Fibroblast of villous mesenchyme (primary cell): ENCODE measurements at regions not wholly inside any gene's neighbourhood (a gene's known extent, or its start where the extent isn't known, plus 50 kb on each side); places are given as distances from the start of the nearest gene placed in this dataset.
A peak's percentile ranks its signal among the peaks of the same experiment; 100 is the strongest.

Source experiments
- DNase-seq: peaks from one replicate; pipeline ENCODE4 v3.0.0-alpha.2; 2010; ENCODE audit warnings: low read depth
- H3K4me3 ChIP-seq: 2 replicates; pipeline ENCODE4 v1.5.1; 2011; ENCODE audit warnings: low read depth, mild to moderate bottlenecking, low read length
- TF ChIP-seq, protein P1 (sequence below): IDR thresholded peaks from 2 replicates; pipeline ENCODE4 v1.5.1; 2012; ENCODE audit warnings: low read depth, mild to moderate bottlenecking, low read length; ENCODE audit not compliant: insufficient read depth

DNA sequence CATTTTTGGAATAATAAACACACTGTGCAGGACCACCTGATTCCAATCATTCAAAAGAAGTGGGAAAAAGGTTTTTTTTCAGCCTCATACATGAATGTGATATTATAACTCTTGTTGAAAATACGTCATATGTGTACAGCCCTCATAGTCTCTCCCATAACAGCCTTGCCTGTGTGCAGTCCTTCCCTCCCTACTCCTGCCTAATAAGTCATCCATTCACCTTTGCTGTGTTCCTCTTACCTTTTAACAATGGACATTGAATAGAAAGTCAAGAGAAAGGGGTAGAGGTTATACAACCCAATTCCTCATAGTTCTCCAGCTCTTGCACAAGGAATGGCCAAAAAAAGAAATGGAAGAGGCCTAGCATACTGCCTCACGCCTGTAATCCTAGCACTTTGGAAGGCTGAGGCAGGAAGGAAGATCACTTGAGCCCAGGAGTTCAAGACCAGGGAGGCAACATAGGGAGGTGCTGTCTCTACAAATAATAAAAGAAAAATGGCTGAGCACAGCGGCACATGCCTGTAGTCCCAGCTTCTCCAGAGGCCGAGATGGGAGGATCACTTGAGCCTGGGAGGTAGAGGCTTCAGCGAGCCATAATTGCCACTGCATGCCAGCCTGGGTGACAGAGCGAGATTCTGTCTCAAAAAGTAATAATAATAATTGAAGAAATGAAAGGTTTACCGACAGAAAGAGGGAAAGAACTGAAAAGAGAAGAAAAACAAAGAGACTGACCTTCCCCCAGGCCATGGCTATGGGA is 356.1 kb upstream of the KIF2A start:
- H3K4me3 ChIP-seq, result no peak overlapping the region
- TF ChIP-seq, protein P1, sequence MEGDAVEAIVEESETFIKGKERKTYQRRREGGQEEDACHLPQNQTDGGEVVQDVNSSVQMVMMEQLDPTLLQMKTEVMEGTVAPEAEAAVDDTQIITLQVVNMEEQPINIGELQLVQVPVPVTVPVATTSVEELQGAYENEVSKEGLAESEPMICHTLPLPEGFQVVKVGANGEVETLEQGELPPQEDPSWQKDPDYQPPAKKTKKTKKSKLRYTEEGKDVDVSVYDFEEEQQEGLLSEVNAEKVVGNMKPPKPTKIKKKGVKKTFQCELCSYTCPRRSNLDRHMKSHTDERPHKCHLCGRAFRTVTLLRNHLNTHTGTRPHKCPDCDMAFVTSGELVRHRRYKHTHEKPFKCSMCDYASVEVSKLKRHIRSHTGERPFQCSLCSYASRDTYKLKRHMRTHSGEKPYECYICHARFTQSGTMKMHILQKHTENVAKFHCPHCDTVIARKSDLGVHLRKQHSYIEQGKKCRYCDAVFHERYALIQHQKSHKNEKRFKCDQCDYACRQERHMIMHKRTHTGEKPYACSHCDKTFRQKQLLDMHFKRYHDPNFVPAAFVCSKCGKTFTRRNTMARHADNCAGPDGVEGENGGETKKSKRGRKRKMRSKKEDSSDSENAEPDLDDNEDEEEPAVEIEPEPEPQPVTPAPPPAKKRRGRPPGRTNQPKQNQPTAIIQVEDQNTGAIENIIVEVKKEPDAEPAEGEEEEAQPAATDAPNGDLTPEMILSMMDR, result no peak
- no peak for DNase-seq

DNA sequence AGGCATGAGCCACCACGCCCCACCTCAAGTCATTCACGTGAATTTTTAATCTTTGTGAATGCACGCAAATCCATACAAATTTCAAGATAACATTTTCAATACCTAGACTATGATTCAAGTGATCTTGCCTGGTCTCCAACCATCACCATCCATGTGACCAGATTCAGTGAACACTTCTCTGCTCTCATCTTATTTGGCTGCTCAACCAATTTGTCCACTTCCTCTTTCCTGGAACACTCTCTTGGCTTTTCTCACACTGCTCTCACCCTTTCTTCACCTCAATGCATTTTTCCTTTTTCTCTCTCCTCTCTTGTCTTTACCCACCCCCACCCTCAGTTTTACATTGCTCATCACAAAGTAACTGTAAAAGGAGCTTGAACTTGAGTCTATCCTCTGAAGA is 354.7 kb upstream of the KIF2A start:
- H3K4me3 ChIP-seq, result no peak overlapping the region
- TF ChIP-seq, protein P1, result no peak
- no peak for DNase-seq

DNA sequence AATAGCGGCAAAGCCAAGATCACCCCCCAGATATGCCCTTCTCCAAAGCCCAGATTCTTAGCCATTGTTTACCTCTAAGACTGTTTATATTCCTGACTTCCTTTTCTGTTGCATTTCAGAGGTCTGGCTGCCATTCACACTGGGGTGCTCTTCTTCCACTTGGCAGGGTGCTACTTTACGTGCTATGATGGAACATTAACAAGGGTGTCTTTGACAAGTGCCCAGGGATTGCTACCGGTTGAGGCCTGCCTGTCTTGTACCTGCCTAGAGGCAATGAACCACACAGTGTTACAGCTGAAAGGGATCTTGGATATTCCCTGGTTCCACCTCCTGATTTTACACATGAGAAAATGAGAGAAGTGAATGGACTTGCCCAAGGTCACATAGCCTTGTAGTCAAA is 352.1 kb upstream of the KIF2A start:
- H3K4me3 ChIP-seq, result no peak overlapping the region
- TF ChIP-seq, protein P1, result no peak
- no peak for DNase-seq

- peak; percentile 43 for DNase-seq
- TF ChIP-seq, protein P1, result no peak
- H3K4me3 ChIP-seq, result no peak overlapping the region
Observed at GRCh38 chr5:61964201-61964600, 341.8 kb upstream of the KIF2A start.

DNA sequence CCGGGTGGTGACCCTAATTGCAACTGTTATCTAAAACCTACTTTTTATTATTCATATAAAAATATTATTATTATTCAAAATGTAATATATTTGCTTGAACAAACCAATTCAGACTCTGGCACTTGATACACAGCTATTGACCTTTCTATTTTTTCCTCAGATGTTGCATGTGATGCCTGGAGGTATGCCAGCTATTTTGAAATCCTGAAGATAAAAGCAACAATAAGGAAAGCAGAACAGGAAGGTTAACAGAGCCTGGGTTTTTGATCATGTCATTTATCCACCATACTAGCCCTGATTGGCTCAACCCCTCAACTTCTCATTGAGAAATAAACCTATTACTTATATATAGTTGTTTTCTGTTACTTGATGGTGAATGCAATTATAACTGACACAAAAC is 340.9 kb upstream of the KIF2A start:
- H3K4me3 ChIP-seq, result no peak overlapping the region
- peak; percentile 47 for DNase-seq
- TF ChIP-seq, protein P1, result no peak

- DNase-seq, result no peak
- TF ChIP-seq, protein P1, result no peak
- H3K4me3 ChIP-seq, result no peak overlapping the region
Observed at GRCh38 chr5:61965490-61965889, 340.5 kb upstream of the KIF2A start.

- peak; percentile 76 for DNase-seq
- H3K4me3 ChIP-seq, result no peak overlapping the region
Observed at GRCh38 chr5:61966296-61966955, 339.6 kb upstream of the KIF2A start.

More at GRCh38 chr5:61966296-61966955, 339.6 kb upstream of the KIF2A start:
- TF ChIP-seq, protein P1, result no peak
